Stimulated activated naive CD8-positive, alpha-beta T cell treated with anti-CD3 and anti-CD28 coated beads, Interleukin-15, amount 100 ng/mL, for 72 hours (primary cell): ENCODE measurements at regions not wholly inside any gene's neighbourhood (a gene's known extent, or its start where the extent isn't known, plus 50 kb on each side); places are given as distances from the start of the nearest gene placed in this dataset.
"Not testable (repeated sequence)": the region's sequence is repeated elsewhere in the genome, so short reads cannot be mapped to it uniquely, and the experiment has no call there.

Experiments
- ATAC-seq: fragments of 150-1000 bp; cut with Tn5 transposase; 2 replicates; pipeline ENCODE4 v1.10.0; 2021; ENCODE audit warnings: mild to moderate bottlenecking, moderate library complexity
- DNase-seq, 2 donors: peaks; one replicate each; pipeline ENCODE4 v3.0.0; 2021 to 2022
- H3K27ac Mint-ChIP-seq, 2 donors: one replicate each; pipeline ENCODE4 v1.8.0; 2022; ENCODE audit warnings: mild to moderate bottlenecking in 2 of 2, mixed read lengths in 2 of 2, moderate library complexity in 2 of 2
- H3K27me3 Mint-ChIP-seq: one replicate; pipeline ENCODE4 v1.8.0; 2022; ENCODE audit warnings: mixed read lengths
- H3K4me1 Mint-ChIP-seq: one replicate; pipeline ENCODE4 v1.8.0; 2022; ENCODE audit warnings: mild to moderate bottlenecking, mixed read lengths
- H3K4me3 Mint-ChIP-seq, 2 donors: one replicate each; pipeline ENCODE4 v1.8.0; 2022; ENCODE audit warnings: mild to moderate bottlenecking in 2 of 2, mixed read lengths in 2 of 2, moderate library complexity in 1 of 2
- H3K9me3 Mint-ChIP-seq, 2 donors: one replicate each; pipeline ENCODE4 v1.8.0; 2022; ENCODE audit warnings: mixed read lengths in 2 of 2

DNA sequence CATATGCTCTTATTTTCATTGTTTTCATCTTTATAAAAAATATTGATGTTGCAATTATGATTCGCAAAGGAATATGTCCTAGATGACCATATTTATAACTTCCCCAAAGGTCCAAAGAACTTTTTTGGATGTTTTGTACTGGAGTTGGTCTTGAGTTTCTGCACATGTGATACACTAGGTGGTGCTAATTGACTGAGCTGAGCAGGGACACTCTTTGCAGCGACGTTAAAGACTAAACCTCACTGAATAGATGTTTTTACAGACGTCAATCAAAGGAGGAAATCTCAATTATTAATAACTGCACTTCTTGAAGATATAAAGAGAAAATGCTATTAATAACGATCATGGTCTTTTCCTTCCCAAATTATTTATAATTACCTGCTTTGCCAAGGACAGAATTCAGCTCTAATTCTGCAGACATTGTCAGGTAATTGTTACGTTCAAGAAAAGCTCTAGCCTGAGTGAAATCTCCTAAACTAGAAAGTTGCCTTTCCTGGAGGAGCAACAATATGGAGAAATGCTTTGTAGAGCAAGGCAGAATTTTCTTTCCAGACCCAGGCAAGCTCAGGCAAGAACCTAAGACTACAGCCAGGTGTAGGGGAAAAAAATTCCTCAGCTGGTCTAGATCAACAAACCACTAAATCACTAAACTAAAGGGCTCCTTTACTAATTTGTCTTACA is 119.3 kb upstream of the RBBP8 start:
- no peak overlapping the region for H3K4me3 Mint-ChIP-seq
- H3K9me3 Mint-ChIP-seq: no peaks in the 10 kb centered on the region
- H3K27ac Mint-ChIP-seq: no peak overlapping the region
- no peak for DNase-seq
- peaks cover 52% of the 10 kb centered on the region for H3K27me3 Mint-ChIP-seq
- no peaks in the 10 kb centered on the region for H3K4me1 Mint-ChIP-seq
- no peak for ATAC-seq

DNA sequence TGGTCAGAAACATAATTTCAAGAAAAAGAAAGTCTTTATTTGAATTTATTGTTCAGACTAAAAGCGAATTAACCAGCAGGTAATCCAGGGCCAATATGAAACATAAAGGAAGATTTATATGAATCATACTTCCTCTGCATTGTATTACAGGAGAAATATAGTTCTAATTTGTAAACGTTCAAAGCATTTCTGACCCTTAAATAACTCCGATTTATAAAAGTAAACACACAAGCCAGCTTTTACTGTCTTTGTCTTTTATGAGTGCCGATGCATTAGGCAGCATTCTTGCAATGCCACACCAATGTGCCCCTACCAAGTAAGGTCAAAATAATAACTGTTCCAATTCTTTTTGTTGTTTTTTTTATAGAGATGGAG is 118.8 kb upstream of the RBBP8 start:
- DNase-seq (no peak), ATAC-seq (no peak)
- H3K27me3 Mint-ChIP-seq: peaks cover 52% of the 10 kb centered on the region

DNA sequence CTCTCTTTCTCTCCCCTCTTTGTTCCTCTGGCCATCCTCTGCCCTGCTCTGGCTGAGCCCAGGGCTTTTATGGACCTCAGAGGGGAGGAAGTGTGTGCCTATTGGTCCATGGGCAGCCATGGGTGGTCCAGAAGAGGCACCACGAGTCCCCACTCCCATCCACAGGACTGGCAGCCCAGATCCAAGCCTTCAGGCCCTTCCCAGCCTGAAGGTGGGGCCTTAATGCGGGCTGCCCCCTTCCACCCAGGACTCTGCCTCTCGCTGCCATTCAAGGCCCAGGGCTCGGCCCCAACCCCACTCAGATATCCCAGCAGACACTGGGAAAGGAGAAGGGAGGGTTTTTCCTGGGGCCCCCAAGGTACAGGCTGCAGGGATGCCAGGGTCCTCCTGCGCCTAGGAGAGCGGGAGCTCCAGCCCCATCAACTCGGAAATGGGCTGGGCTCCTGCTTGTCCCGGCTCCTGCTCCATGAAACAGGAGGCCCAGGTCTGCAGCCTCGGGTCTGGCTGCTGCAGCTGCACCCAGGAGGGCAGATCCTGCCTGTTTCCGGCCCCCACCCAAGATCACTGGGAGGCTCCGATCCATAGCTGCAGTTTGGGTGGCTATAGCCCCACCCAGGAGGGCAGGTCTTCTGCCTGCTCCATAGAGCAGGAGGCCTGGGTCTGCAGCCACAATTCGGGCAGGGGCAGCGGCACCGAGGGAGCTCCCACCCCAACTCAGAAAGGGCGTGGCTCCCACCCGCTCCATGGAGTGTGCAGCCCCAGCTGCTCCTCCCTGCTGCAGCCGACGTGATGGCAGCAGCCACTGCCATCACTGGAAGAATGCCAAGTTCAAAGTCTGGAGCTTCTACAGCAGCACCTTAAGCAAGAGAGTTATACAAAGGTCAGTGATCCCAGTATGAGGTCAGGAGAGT is 116.6 kb upstream of the RBBP8 start:
- Mint-ChIP-seq H3K27ac (no peak overlapping the region), H3K4me3 (no peak overlapping the region), H3K9me3 (no peaks in the 10 kb centered on the region), H3K27me3 (peaks cover 44% of the 10 kb centered on the region), H3K4me1 (no peaks in the 10 kb centered on the region)
- ATAC-seq (no peak), DNase-seq (no peak)

More for the DNA sequence above, 118.8 kb upstream of the RBBP8 start:
- Mint-ChIP-seq H3K27ac (no peak overlapping the region), H3K9me3 (no peaks in the 10 kb centered on the region), H3K4me3 (no peak overlapping the region), H3K4me1 (no peaks in the 10 kb centered on the region)

DNA sequence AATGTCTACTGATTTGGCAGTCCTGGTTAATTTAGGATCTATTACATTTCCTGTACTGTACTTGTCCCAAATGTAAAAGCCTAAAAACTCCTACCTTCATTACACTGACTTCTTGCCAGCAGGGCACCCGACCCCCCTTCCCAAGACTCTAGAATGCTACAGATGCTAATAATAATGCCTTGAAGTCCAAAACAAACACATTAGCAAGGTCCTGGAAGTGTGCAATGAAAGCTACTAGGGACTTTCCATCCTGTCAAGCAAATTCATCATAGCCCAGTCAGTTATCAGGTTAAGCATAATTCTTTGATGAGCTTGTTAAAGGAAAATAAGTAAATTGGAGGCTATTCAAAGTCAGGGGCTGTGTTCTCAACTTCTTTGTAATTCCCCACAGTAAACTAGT is 115.3 kb upstream of the RBBP8 start:
- no peak overlapping the region for H3K27ac Mint-ChIP-seq
- ATAC-seq (no peak), DNase-seq (no peak)
- no peak overlapping the region for H3K4me3 Mint-ChIP-seq
- no peaks in the 10 kb centered on the region for H3K9me3 Mint-ChIP-seq
- peaks cover 31% of the 10 kb centered on the region for H3K27me3 Mint-ChIP-seq
- no peaks in the 10 kb centered on the region for H3K4me1 Mint-ChIP-seq

DNA sequence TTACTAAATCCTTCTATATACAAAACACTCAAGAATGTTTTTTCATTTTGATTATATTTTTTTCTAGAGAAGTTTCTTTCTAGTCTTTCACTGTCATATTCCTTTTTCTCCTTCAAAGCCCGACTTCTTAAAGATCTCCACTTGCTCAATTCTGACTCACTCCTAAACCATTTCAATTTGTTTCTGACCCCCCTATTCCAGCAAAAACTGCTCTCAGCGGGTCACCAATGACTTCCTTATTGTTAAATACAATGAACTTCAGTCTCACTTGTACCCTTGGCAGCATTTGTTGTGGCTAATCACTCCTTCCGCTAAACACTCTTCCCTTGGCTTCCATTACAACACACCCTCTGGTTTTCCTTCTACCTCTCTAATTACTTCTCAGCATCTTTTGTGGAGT is 111.1 kb upstream of the RBBP8 start:
- Mint-ChIP-seq H3K9me3 (no peaks in the 10 kb centered on the region), H3K27me3 (peaks cover 3% of the 10 kb centered on the region), H3K4me3 (no peak overlapping the region), H3K27ac (no peak overlapping the region), H3K4me1 (no peaks in the 10 kb centered on the region)
- ATAC-seq (no peak), DNase-seq (no peak)

DNA sequence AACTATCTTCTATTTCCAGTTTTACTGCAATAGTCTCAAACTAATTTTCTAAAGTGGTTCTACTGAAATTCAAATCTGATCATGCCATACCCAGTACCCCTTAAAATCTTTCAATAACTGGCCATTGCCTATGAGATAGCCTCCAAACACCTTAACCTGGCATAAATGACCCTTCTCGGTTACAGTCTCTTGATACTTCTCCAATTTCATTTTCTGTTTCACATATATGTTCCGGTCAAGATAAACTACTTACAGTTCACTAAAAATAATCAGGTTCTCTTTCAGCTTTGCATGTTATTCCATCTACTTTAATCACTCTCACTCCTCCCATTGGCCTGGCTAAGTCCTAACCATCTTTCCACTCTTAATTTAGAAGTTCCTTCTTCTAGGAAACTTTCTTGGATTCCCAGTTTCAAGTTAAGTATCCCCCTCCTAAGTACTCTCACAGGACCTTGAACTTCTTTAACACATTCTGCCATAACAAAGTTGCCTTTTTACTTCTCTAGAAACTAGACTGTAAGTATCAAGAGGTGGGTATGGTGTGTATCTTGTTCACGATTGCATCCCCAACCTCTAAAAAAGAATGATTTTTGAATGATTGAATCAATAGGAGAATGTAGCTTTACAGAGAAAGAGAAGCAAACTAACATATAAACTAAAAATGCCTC is 110.2 kb upstream of the RBBP8 start:
- no peak overlapping the region for H3K27ac Mint-ChIP-seq

GRCh38 chr18:22826726-22827125 is 106.4 kb upstream of the RBBP8 start:
- DNase-seq (no peak), ATAC-seq (no peak)
- H3K27me3 Mint-ChIP-seq: peaks cover 18% of the 10 kb centered on the region
- peaks cover 8% of the 10 kb centered on the region for H3K4me1 Mint-ChIP-seq
- no peak overlapping the region for H3K4me3 Mint-ChIP-seq
- H3K9me3 Mint-ChIP-seq: no peaks in the 10 kb centered on the region
- H3K27ac Mint-ChIP-seq: no peak overlapping the region

More for the DNA sequence above, 110.2 kb upstream of the RBBP8 start:
- H3K4me3 Mint-ChIP-seq: no peak overlapping the region
- H3K4me1 Mint-ChIP-seq: no peaks in the 10 kb centered on the region
- DNase-seq (no peak), ATAC-seq (no peak)
- H3K9me3 Mint-ChIP-seq: no peaks in the 10 kb centered on the region
- peaks cover 13% of the 10 kb centered on the region for H3K27me3 Mint-ChIP-seq

DNA sequence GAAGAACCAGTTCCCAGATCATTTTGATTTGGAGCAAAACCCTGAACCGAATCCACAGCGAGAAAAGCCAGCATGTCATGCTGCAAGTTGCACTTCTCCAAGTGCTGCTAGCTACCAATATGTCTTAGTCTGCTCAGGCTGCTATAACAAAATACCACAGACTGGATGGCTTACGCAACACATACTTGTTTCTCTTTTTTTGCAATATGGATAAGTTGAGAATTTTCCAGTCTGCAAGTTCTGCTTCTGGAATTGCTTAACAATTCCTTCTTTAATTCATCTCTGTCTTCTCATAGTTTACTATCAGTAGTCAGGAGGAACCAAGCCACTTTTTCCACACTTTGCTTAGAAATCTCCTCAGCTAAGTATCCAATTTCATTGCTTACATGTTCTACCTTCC is 105.9 kb upstream of the RBBP8 start:
- Mint-ChIP-seq H3K4me1 (peaks cover 11% of the 10 kb centered on the region), H3K9me3 (no peaks in the 10 kb centered on the region), H3K27ac (no peak overlapping the region), H3K4me3 (no peak overlapping the region), H3K27me3 (peaks cover 18% of the 10 kb centered on the region)
- ATAC-seq (no peak), DNase-seq (no peak)

DNA sequence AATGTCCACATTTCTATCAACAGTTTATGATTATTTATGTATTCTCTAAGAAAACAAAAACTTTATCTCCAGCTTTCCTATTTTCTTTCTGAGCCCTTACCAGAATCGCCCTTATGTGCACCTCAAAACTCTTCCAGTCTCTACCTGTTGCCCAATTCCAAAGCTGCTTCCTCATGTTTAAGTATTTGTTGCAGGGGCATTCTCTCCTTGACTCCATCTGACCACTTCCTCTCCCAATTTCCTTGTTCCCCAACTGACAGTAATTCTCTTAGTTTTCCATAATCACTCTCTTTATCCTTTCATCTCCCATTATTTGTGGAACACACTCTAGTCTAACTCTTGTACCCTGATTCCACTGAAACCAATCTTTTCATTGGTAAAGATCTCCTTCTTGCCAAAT is 105.4 kb upstream of the RBBP8 start:
- Mint-ChIP-seq H3K27me3 (peaks cover 18% of the 10 kb centered on the region), H3K4me3 (no peak overlapping the region), H3K9me3 (no peaks in the 10 kb centered on the region), H3K4me1 (peaks cover 11% of the 10 kb centered on the region), H3K27ac (no peak overlapping the region)
- ATAC-seq (no peak), DNase-seq (no peak)

DNA sequence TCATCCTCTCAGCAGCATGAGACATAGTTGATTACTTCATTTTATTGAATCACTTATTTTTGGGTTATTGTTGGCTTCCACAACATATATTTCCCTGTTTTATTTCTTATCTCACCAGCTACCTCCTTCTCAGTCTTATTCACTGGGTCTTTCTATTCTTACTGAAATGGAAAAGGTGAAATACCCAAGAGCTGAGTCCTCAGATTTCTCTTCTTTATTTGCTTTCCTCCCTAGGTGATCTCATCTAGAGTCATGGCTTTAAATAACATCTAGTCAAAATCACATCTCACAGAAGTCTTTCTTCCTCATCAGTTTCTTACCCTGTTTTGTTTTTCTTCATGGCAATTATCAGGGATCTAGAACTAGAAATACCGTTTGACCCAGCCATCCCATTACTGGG is 105.0 kb upstream of the RBBP8 start:
- ATAC-seq (no peak), DNase-seq (no peak)
- Mint-ChIP-seq H3K4me1 (peaks cover 11% of the 10 kb centered on the region), H3K9me3 (no peaks in the 10 kb centered on the region), H3K27me3 (peaks cover 18% of the 10 kb centered on the region), H3K27ac (no peak overlapping the region), H3K4me3 (no peak overlapping the region)

DNA sequence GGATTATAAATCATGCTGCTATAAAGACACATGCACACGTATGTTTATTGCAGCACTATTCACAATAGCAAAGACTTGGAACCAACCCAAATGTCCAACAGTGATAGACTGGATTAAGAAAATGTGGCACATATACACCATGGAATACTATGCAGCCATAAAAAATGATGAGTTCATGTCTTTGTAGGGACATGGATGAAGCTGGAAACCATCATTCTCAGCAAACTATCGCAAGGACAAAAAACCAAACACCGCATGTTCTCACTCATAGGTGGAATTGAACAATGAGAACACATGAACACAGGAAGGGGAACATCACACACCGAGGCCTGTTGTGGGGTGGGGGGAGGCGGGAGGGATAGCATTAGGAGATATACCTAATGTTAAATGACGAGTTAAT is 104.5 kb upstream of the RBBP8 start:
- DNase-seq: not testable (repeated sequence)
- peaks cover 11% of the 10 kb centered on the region for H3K4me1 Mint-ChIP-seq

DNA sequence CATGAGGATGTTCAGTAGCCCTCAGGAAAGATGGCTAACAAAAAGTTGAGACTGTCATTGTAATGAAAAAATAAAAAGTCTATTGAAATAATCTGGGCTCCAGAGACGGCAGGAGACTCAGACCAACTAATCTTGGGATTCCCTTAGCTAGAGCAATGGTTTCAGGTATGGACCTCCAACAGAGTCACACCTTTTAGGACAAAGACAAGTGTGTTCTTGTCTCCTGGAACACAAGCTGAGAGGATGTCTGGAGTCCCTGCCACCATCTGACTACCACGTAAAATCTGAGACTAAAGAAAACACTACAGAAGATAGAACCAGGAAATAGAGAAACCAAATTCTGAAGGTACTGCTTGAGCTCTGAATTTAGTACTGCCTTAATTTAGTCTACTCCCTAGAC is 103.3 kb upstream of the RBBP8 start:
- Mint-ChIP-seq H3K4me1 (peaks cover 11% of the 10 kb centered on the region), H3K9me3 (no peaks in the 10 kb centered on the region), H3K27me3 (peaks cover 26% of the 10 kb centered on the region), H3K4me3 (no peak overlapping the region), H3K27ac (no peak overlapping the region)
- no peak for DNase-seq
- ATAC-seq: no peak

More for the DNA sequence above, 104.5 kb upstream of the RBBP8 start:
- H3K4me3 Mint-ChIP-seq, H3K9me3 Mint-ChIP-seq, H3K27ac Mint-ChIP-seq, ATAC-seq: not testable (repeated sequence)
- peaks cover 18% of the 10 kb centered on the region for H3K27me3 Mint-ChIP-seq

- no peak overlapping the region for H3K4me3 Mint-ChIP-seq
- peaks cover 29% of the 10 kb centered on the region for H3K27me3 Mint-ChIP-seq
- no peaks in the 10 kb centered on the region for H3K9me3 Mint-ChIP-seq
- no peak overlapping the region for H3K27ac Mint-ChIP-seq
- peaks cover 11% of the 10 kb centered on the region for H3K4me1 Mint-ChIP-seq
- no peak for ATAC-seq
- no peak for DNase-seq
Measured at GRCh38 chr18:22830511-22830910, 102.6 kb upstream of the RBBP8 start.

DNA sequence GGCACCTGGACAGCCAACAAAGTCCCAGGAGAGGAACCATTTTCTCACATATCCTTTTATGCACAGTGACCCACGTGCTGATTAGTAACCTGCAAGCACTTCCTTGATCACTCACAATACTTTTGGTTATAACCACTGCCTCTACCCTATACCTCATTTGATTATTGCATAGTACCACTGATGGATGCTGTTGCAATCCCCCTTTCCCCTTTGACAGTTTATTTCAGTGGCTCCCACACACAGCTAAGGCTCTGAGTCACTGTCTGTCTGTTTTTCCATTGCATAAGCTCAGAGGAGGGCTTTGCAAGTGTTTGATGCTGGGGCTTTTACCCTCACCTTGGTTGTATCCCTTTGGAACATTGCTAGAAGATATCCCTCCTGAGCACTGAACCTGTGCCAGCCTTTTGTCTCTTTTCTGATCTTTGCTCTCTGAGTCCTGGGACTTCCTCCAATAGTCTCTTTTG is 101.7 kb upstream of the RBBP8 start:
- Mint-ChIP-seq H3K27ac (peak overlapping the region; percentile 74 to 79), H3K4me3 (no peak overlapping the region), H3K27me3 (peaks cover 34% of the 10 kb centered on the region), H3K9me3 (no peaks in the 10 kb centered on the region), H3K4me1 (peaks cover 11% of the 10 kb centered on the region)
- DNase-seq (peak in 1 of 2 donors; percentile 23), ATAC-seq (peak; percentile 98)

DNA sequence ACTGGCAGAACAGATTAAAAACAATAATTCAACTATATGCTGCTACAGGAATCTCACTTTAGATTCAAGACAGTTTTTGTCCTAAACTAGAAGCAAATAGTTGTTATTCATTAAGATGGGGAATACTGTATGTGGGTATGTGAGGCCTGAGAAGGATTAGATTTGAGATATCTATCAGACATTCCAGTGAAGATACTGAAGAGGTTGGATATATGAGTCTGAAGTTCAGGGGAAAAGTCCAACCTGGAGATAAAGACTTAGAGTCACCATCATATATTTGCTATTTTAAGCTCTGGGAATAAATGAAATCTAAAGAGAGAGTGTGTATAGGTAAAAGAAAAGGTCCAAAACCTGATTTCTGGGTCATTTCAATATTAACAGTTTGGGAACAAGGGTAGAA is 96.2 kb upstream of the RBBP8 start:
- Mint-ChIP-seq H3K4me1 (peaks cover under 1% of the 10 kb centered on the region), H3K4me3 (no peak overlapping the region), H3K27ac (no peak overlapping the region), H3K9me3 (no peaks in the 10 kb centered on the region), H3K27me3 (peaks cover 17% of the 10 kb centered on the region)
- DNase-seq: no peak
- ATAC-seq: no peak

DNA sequence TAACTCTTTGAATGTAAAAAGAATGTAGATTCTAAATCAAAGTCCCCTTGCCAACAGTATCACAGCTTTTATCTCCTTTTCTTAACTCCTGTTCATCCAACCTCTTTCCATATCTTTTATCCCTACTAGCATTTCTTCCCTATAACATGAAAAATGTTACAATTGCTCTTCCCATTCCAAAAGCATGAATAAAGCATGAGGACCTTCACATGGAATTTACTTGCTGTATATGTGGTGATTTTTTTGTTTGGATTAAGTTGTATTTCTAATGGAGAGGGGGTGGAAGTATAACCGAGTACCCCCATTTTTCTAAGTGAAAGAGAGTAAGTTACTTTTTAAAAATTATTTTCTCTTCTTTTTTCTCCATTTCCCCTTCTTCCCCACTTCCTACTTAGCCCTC is 94.9 kb upstream of the RBBP8 start:
- no peak overlapping the region for H3K27ac Mint-ChIP-seq
- peaks cover 17% of the 10 kb centered on the region for H3K27me3 Mint-ChIP-seq
- no peaks in the 10 kb centered on the region for H3K4me1 Mint-ChIP-seq
- ATAC-seq (no peak), DNase-seq (no peak)
- no peaks in the 10 kb centered on the region for H3K9me3 Mint-ChIP-seq
- no peak overlapping the region for H3K4me3 Mint-ChIP-seq
